HG02981 (cell line): ENCODE measurements at regions not wholly inside any gene's neighbourhood (a gene's known extent, or its start where the extent isn't known, plus 50 kb on each side); places are given as distances from the start of the nearest gene placed in this dataset.

Experiments
- ATAC-seq: cut with Tn5 transposase; IDR thresholded peaks from one replicate; pipeline ENCODE4 v1.9.1; 2021; ENCODE audit warnings: mild to moderate bottlenecking, moderate library complexity; ENCODE audit not compliant: unreplicated experiment

- no peak for ATAC-seq
Observed at GRCh38 chr7:136551618-136552017, 316.8 kb upstream of the CHRM2 start.

- ATAC-seq = no peak
Observed at GRCh38 chr7:136549756-136550155, 318.7 kb upstream of the CHRM2 start.

- ATAC-seq = no peak
Observed at GRCh38 chr7:136533732-136534131, 334.7 kb upstream of the CHRM2 start.

DNA sequence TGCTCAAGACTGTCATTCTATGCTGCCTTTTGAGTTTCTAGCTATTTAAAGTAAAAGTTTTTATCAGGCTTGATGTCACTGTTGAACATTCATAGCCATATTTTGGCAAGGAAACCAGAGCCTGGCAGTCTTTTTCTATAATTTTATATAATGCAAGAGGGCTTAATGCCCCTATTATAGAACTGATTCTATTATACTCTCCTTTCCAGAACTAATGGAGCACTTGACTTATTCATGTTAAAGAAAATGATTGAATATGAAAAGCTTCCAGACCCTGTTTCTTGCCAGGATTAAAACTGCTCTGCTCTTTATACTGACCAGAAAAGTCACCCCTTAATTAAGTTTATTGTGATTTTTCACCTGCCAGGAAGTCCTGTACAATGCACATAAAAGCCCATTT lies 337.6 kb upstream of the CHRM2 start:
- ATAC-seq = no peak

DNA sequence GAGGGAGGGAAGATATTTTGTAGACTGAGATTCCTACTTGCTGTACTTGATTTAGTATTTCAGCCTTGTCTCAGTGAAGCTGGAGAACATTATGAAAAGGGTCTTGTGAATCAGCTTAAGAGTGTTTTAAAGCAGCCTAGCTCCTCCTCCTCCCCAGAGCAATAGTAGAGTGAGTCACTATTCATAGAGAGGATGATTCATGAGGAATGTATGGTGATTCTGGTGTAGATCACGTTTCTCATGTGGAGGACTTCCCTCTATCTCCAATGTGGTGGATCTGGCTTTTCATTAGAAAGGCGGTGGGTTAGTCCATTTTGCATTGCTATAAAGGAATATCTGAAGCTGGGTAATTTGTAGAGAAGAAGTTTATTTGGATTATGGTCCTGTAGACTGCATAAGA lies 340.1 kb upstream of the CHRM2 start:
- ATAC-seq = no peak

- no peak for ATAC-seq
Observed at GRCh38 chr7:136527554-136527953, 340.9 kb upstream of the CHRM2 start.

GRCh38 chr7:136526408-136527105 lies 341.9 kb upstream of the CHRM2 start:
- ATAC-seq = no peak

- no peak for ATAC-seq
Observed at GRCh38 chr7:136523571-136523970, 344.9 kb upstream of the CHRM2 start.

- no peak for ATAC-seq
Observed at GRCh38 chr7:136517971-136518370, 350.5 kb upstream of the CHRM2 start.

DNA sequence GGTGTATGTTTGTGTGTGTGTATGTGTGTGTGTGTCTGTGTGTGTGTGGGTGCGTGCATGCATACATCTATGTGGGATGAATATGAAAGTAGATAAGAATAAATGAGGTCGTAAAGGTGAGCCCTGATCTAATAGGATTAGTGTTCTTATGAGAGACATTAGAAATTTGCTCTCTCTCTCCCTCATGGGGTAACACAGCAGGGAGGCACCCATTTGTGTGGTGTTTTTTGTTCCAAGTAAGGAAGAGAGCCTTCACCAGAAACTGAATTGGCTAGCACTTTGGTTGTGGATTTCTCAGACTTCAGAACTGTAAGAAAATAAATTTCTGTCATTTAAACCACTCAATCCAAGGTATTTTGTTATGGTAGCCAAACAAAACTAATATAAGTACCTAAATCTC lies 353.7 kb upstream of the CHRM2 start:
- ATAC-seq = no peak

DNA sequence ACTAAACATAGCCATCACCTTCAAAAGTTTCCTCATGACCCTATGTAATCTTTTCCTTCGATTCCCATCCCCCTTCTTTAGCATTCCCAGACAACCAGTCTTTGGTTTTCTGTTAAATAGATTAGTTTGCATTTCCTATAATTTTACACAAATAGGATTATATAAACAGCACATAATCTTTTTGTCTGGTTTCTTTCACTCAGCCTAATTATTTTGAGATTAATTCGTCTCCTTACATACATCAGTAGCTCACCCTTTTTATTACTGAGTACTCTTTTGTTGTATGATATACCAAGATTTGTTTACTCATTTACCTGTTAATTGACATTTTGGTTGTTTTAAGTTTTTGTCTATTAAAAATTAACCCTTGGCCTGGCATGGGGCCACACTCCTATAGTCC lies 354.7 kb upstream of the CHRM2 start:
- no peak for ATAC-seq

- no peak for ATAC-seq
Observed at GRCh38 chr7:136509466-136509865, 359.0 kb upstream of the CHRM2 start.

DNA sequence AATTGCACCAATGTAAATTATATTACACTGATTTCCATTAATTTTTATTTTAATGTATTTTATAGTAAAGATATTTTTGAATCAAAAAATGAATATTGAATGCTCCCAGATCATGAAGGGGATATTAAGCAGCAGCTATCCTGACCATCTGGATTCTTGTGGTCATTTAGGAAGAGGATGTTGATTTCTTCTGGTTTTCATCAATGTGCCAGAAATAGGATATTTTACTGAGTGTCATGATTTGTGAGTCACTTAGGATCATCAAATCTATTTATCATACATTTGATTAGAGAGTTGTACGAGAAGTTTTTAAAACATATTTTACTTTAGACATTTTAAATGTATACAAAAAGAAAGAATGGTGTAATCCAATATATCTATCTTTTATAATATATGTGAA lies 366.3 kb upstream of the CHRM2 start:
- no peak for ATAC-seq

- no peak for ATAC-seq
Observed at GRCh38 chr7:136501151-136501550, 367.3 kb upstream of the CHRM2 start.

- no peak for ATAC-seq
Observed at GRCh38 chr7:136496551-136496950, 371.9 kb upstream of the CHRM2 start.

GRCh38 chr7:136495081-136495480 lies 373.4 kb upstream of the CHRM2 start:
- ATAC-seq = no peak

- ATAC-seq = no peak
Observed at GRCh38 chr7:136492366-136492765, 376.1 kb upstream of the CHRM2 start.

DNA sequence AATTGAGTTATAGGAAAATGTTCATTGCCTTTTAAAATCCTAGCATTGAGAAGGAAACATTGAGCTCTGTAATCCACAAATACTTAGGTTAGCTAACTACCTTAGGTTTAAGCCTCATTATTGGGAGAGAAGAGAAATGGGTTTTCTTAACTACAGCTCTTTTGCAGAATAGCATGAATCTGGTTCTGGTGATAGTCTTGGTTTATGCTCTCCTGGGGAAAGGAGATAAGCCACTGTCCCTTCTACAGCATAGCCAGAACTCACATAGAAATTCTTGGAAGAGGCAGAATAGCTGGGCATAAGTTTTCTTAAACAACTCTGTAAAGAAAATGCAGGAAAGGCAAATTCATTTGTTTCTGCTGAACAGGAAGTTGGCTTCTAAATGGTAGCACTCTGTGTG lies 378.6 kb upstream of the CHRM2 start:
- ATAC-seq = no peak

GRCh38 chr7:136480901-136481300 lies 387.6 kb upstream of the CHRM2 start:
- no peak for ATAC-seq

DNA sequence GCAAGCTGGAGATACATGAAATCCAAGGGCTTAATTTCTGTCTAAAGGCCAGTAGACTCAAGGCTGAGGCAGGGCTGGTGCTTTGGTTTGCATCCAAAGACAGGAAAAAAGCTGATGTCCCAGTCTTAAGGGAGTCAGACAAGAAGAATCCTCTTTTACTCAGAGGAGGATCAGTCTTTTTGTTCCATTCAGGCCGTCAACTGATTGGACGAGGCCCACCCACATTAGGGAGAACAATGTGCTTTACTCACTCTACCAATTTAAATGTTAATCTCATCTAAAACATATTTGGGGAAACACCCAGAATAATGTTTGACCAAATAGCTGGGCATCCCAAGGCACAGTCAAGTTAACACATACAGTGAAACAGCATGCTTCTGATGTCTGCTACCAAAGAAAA lies 388.5 kb upstream of the CHRM2 start:
- ATAC-seq = no peak

DNA sequence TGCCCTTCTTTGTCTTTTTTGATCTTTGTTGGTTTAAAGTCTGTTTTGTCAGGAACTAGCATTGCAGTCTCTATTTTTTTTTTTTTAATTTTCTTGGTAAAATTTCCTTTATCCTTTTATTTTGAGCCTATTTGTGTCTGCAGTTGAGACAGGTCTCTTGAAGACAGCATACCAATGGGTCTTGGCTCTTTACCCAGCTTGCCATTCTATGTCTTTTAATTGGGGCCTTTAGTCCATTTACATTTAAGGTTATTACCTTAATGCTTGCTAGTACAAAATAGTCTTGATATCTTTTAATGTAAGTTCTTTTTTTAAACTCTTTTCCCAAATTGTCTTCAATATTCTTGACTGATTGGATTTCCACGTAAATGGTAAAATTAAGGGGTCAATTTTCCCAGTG lies 398.3 kb upstream of the CHRM2 start:
- no peak for ATAC-seq

GRCh38 chr7:136452949-136453348 lies 415.5 kb upstream of the CHRM2 start:
- ATAC-seq = no peak

DNA sequence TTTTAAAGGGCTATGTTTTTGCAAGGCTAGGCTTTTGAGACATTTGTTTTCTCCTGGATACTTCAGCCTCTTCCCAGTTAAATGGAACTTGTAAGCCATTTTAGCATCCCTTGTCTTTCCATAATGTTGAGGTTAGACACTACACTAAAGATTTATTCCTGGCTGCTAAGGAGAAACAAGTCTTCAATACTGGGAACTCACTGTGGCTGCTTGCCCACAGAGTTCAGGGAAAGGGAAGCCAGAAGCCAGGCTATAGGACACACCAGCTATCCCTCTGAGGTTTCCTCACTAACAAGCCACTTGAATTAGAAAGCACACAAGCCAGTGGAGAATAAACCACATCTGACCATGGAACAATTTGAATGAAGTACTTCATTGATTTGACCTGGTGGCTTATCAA lies 421.7 kb upstream of the CHRM2 start:
- ATAC-seq = no peak
